PC-9 (cell line): ENCODE measurements at regions not wholly inside any gene's neighbourhood (a gene's known extent, or its start where the extent isn't known, plus 50 kb on each side); places are given as distances from the start of the nearest gene placed in this dataset.

ENCODE experiments used
- BruUV-seq: library from RNA; stranded (reverse); fragments of 400-500 nt; replicated peaks from 2 replicates; lab custom pipeline; 2021; lab: Mats Ljungman, UMichigan
- CTCF ChIA-PET: fragments of 300-600 bp; sonication (Branson Sonifier 250); formaldehyde crosslinking; loops from one replicate; lab custom pipeline; 2022; ENCODE audit warnings: antibody characterized with exemption; lab: Charles Lee
- POLR2A ChIA-PET: fragments of 300-600 bp; sonication (Branson Sonifier 250); formaldehyde crosslinking; loops from one replicate; lab custom pipeline; 2022; ENCODE audit warnings: antibody characterized with exemption; ENCODE audit not compliant: unreplicated experiment; lab: Charles Lee
- DNase-seq, 2 experiments: peaks; one replicate each; pipeline versions ENCODE4 v3.0.0 to v3.0.0-alpha.2; 2015 to 2022; ENCODE audit warnings: mixed read lengths in 1 of 2
- H2AFZ ChIP-seq: fragments of 200-600 bp; sonication (generic); 2 replicates; pipeline ENCODE4 v1.8.1; 2017; ENCODE audit warnings: antibody characterized with exemption
- H3F3A ChIP-seq: fragments of 200-600 bp; sonication (generic); 2 replicates; pipeline ENCODE4 v1.8.1; 2017; ENCODE audit warnings: antibody characterized with exemption, mild to moderate bottlenecking, low read depth; ENCODE audit not compliant: insufficient read depth
- H3K27ac ChIP-seq: fragments of 200-600 bp; sonication (generic); 2 replicates; pipeline ENCODE4 v1.6.1; 2016; ENCODE audit warnings: mixed run types
- H3K27me3 ChIP-seq: fragments of 200-600 bp; sonication (generic); 2 replicates; pipeline ENCODE4 v1.6.1; 2016; ENCODE audit warnings: low read depth, mixed run types; ENCODE audit not compliant: insufficient read depth
- H3K36me3 ChIP-seq: fragments of 200-600 bp; sonication (generic); 2 replicates; pipeline ENCODE4 v1.6.1; 2016; ENCODE audit warnings: low read depth, mixed run types
- H3K4me1 ChIP-seq: fragments of 200-600 bp; sonication (generic); replicated peaks from 2 replicates; pipeline ENCODE4 v1.6.1; 2016; ENCODE audit warnings: mixed run types; ENCODE audit not compliant: insufficient read depth
- H3K4me2 ChIP-seq: fragments of 200-600 bp; sonication (generic); 2 replicates; pipeline ENCODE4 v1.6.1; 2017; ENCODE audit warnings: mixed run types
- H3K4me3 ChIP-seq: fragments of 200-600 bp; sonication (generic); 2 replicates; pipeline ENCODE4 v1.6.1; 2016; ENCODE audit warnings: mixed run types
- H3K79me2 ChIP-seq: fragments of 200-600 bp; sonication (generic); 2 replicates; pipeline ENCODE4 v1.6.1; 2017; ENCODE audit warnings: low read depth, mixed run types
- H3K9me2 ChIP-seq: fragments of 200-600 bp; sonication (generic); 2 replicates; pipeline ENCODE4 v1.8.1; 2017; ENCODE audit warnings: mild to moderate bottlenecking; ENCODE audit not compliant: insufficient read depth
- H3K9me3 ChIP-seq: fragments of 200-600 bp; sonication (generic); 2 replicates; pipeline ENCODE4 v1.8.1; 2016; ENCODE audit warnings: low read depth; ENCODE audit not compliant: insufficient read depth
- H4K20me1 ChIP-seq: fragments of 200-600 bp; sonication (generic); 2 replicates; pipeline ENCODE4 v1.8.1; 2017; ENCODE audit not compliant: insufficient read depth
- EZH2 ChIP-seq: fragments of 200-600 bp; sonication (generic); IDR thresholded peaks from 2 replicates; pipeline ENCODE4 v1.8.0; 2017; ENCODE audit warnings: antibody characterized with exemption, low read depth
- intact Hi-C: fragments of 100-400 bp; cut with micrococcal nuclease; formaldehyde crosslinking; loops from one replicate; pipeline ENCODE4 v1.10.0; 2022; ENCODE audit not compliant: unreplicated experiment
- TF ChIP-seq, protein P1 (sequence below): fragments of 200-600 bp; sonication (generic); conservative IDR thresholded peaks from 2 replicates; pipeline ENCODE4 v1.6.1; 2017; ENCODE audit warnings: mixed run types, antibody characterized with exemption, mild to moderate bottlenecking, moderate library complexity

GRCh38 chrX:5775846-5776430 is 452.7 kb downstream of the NLGN4X start:
- DNase-seq, result no peak
- Histone ChIP-seq H4K20me1 (no peaks in the 10 kb centered on the region), H3F3A (no peaks in the 10 kb centered on the region), H3K4me3 (no peak overlapping the region), H3K27me3 (no peaks in the 10 kb centered on the region), H3K27ac (no peak overlapping the region), H3K9me3 (no peaks in the 10 kb centered on the region), H3K9me2 (no peaks in the 10 kb centered on the region), H3K4me1 (no peaks in the 10 kb centered on the region), H3K79me2 (no peaks in the 10 kb centered on the region), H3K36me3 (no peaks in the 10 kb centered on the region), H3K4me2 (no peak overlapping the region), H2AFZ (no peak overlapping the region)
- intact Hi-C loops, result no loop called here
- ChIA-PET CTCF (no interaction called here), POLR2A (no interaction called here)
- TF ChIP-seq EZH2, result no peak
- TF ChIP-seq, protein P1, sequence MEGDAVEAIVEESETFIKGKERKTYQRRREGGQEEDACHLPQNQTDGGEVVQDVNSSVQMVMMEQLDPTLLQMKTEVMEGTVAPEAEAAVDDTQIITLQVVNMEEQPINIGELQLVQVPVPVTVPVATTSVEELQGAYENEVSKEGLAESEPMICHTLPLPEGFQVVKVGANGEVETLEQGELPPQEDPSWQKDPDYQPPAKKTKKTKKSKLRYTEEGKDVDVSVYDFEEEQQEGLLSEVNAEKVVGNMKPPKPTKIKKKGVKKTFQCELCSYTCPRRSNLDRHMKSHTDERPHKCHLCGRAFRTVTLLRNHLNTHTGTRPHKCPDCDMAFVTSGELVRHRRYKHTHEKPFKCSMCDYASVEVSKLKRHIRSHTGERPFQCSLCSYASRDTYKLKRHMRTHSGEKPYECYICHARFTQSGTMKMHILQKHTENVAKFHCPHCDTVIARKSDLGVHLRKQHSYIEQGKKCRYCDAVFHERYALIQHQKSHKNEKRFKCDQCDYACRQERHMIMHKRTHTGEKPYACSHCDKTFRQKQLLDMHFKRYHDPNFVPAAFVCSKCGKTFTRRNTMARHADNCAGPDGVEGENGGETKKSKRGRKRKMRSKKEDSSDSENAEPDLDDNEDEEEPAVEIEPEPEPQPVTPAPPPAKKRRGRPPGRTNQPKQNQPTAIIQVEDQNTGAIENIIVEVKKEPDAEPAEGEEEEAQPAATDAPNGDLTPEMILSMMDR, result no peak
- no TSS peak for BruUV-seq

- H3K4me3 ChIP-seq, result no peak overlapping the region
- no TSS peak for BruUV-seq
- DNase-seq, result no peak
- H3K9me2 ChIP-seq, result no peaks in the 10 kb centered on the region
- no peak overlapping the region for H3K4me2 ChIP-seq
- H3K79me2 ChIP-seq, result no peaks in the 10 kb centered on the region
- no peak for TF ChIP-seq EZH2
- TF ChIP-seq, protein P1, result no peak
- no peaks in the 10 kb centered on the region for H3K36me3 ChIP-seq
- no peaks in the 10 kb centered on the region for H3K4me1 ChIP-seq
- H2AFZ ChIP-seq, result no peak overlapping the region
- ChIA-PET POLR2A (no interaction called here), CTCF (no interaction called here)
- no peak overlapping the region for H3K27ac ChIP-seq
- H3K27me3 ChIP-seq, result no peaks in the 10 kb centered on the region
- no peaks in the 10 kb centered on the region for H3F3A ChIP-seq
- no peaks in the 10 kb centered on the region for H4K20me1 ChIP-seq
- intact Hi-C loops, result no loop called here
- no peaks in the 10 kb centered on the region for H3K9me3 ChIP-seq
Observed at GRCh38 chrX:5774446-5774845, 454.2 kb downstream of the NLGN4X start.

DNA sequence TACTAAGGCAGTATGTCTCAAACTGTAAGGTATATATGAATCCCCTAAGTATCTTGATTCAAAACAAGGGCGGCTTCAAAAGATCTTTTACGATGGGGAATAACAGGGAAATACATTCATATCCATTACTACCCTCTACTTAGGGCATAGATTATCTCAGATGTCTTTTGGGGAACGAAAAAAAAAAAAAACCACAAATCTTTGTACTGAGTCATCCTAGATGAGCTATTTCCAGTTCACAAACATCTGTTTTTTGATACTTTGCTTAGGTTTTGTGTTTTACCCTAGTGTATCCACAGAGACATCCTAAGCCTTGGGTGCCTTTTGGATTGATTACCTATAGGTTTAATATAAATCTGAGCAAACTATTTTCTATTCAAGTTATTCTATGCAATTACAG is 457.2 kb downstream of the NLGN4X start:
- Histone ChIP-seq H3K4me3 (no peak overlapping the region), H3K36me3 (no peaks in the 10 kb centered on the region), H3K79me2 (no peaks in the 10 kb centered on the region), H3K9me3 (no peaks in the 10 kb centered on the region), H3K4me2 (no peak overlapping the region), H2AFZ (no peak overlapping the region), H3K27me3 (no peaks in the 10 kb centered on the region), H3K9me2 (no peaks in the 10 kb centered on the region), H3F3A (no peaks in the 10 kb centered on the region), H3K4me1 (no peaks in the 10 kb centered on the region), H4K20me1 (no peaks in the 10 kb centered on the region), H3K27ac (no peak overlapping the region)
- TF ChIP-seq EZH2, result no peak
- TF ChIP-seq, protein P1, result no peak
- CTCF ChIA-PET, result interaction anchor here (0.6 kb wide), 1 partner anchor 1402 kb away, joined by 13 read pairs; no protein-coding TSS in a partner anchor
- POLR2A ChIA-PET, result no interaction called here
- intact Hi-C loops, result no loop called here
- BruUV-seq, result no TSS peak
- no peak for DNase-seq
